SU-DHL-6 (cell line): ENCODE measurements at regions not wholly inside any gene's neighbourhood (a gene's known extent, or its start where the extent isn't known, plus 50 kb on each side); places are given as distances from the start of the nearest gene placed in this dataset.

Experiments used
- CTCF ChIP-seq: fragments of 200-600 bp; sonication (generic); IDR thresholded peaks from one replicate; pipeline ENCODE4 v1.5.1; 2017; ENCODE audit warnings: antibody characterized with exemption, mild to moderate bottlenecking, low read length, moderate library complexity; ENCODE audit not compliant: insufficient read depth, poor library complexity, severe bottlenecking
- EZH2phosphoT487 ChIP-seq: fragments of 200-600 bp; sonication (generic), shearing (Covaris generic); conservative IDR thresholded peaks from 2 replicates; pipeline ENCODE4 v1.6.1; 2018; ENCODE audit warnings: mild to moderate bottlenecking, antibody characterized with exemption, low read length, moderate library complexity, mixed read lengths

- TF ChIP-seq CTCF, result no peak
- no peak for TF ChIP-seq EZH2phosphoT487
Observed at GRCh38 chrX:63511361-63511760, 160.2 kb upstream of the SPIN4 start.
